GM10266 (cell line): ENCODE measurements at regions not wholly inside any gene's neighbourhood (a gene's known extent, or its start where the extent isn't known, plus 50 kb on each side); places are given as distances from the start of the nearest gene placed in this dataset.
"Not testable (repeated sequence)": the region's sequence is repeated elsewhere in the genome, so short reads cannot be mapped to it uniquely, and the experiment has no call there.

Experiments
- DNase-seq: peaks from one replicate; pipeline ENCODE4 v3.0.0; 2012; ENCODE audit errors: extremely low spot score
- CTCF ChIP-seq: IDR thresholded peaks from 2 replicates; pipeline ENCODE4 v1.5.1; 2012; ENCODE audit warnings: mild to moderate bottlenecking, low read depth; ENCODE audit not compliant: control insufficient read depth, insufficient read depth; ENCODE audit errors: missing control alignments

DNA sequence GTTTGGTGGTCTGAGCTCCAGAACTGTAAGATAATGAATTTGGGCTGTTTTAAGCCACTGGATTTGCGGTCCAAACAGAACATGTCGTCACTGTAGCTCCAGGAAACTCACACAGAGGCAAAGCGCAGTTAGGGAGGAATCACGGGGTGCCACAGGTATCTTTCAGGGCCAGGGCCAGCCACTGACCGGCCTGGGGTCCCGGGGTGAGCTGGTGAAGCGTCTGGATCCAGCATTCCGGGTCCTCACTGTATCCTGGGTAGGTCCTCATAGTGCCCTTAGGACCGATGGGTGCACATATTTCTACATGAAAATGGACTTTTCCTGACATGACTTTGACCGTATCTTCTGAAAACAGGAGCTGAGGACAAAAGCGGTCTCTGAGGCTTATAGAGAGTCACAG, 196.0 kb upstream of the HDAC4 start:
- DNase-seq: no peak
- no peak for TF ChIP-seq CTCF

- DNase-seq: no peak
- no peak for TF ChIP-seq CTCF
Observed at GRCh38 chr2:239596253-239596652, 195.4 kb upstream of the HDAC4 start.

DNA sequence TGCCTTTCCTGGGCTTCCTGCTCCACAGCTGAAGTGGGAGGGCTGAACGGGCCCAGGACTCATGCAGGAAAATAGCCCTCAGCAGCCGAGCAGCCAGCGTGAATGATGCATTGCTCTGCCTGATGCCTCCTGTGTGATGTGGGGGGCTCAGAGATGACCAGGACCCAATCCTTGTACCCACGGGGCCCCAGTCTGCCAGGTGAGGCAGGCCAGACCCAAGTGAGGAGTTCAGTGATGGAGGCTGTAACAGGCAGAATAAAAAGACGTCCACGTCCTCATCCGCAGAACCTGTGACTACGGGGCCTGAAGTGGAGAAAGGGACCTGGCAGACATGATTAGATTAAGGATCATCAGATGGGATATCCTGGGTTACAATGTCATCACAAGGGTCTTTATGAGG, 194.9 kb upstream of the HDAC4 start:
- TF ChIP-seq CTCF: no peak
- no peak for DNase-seq

DNA sequence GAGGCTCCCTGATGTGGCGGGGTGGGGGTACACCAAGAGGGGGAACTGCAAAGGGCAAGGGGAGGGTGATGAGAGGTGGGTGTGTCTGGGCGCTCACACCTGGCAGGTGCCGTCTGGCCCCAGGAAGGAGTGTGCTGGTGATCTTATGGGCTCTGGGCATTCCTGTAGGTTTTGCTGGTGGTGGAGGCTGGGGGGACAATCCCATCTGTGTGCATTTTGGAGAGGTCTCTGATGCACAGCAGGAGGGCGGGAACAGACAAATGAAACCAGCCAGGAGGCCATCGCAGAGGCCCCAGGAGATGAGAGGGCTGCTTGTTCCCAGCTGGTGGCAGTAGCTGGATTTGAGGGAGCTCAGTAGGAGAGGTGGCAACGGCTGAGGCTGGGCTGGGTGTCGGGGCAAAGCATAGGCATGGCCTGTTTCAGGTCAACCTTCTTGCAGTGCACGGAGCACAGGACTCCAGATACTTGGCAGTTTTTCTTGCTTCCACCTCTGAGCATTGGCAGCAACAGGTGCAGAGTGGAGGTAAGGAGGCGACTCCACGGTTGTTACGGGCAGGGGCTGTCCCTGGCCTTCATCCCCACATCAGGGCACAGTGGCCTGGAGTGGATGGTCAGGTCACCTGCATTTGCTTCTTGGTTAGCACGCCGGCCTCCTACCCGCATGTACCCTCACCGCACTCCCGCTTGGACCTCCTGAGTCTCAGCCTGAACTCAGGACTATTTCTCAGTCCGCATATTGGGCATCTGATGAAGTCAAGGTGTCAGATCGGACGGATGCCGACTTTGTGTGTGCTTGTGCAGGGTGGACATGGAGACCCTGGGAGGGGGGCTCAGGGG, 194.2 kb upstream of the HDAC4 start:
- DNase-seq: no peak
- no peak for TF ChIP-seq CTCF

GRCh38 chr2:239594019-239594771, 193.4 kb upstream of the HDAC4 start:
- no peak for TF ChIP-seq CTCF

GRCh38 chr2:239593455-239593854, 192.6 kb upstream of the HDAC4 start:
- no peak for DNase-seq
- no peak for TF ChIP-seq CTCF

More at GRCh38 chr2:239594019-239594771, 193.4 kb upstream of the HDAC4 start:
- DNase-seq: no peak

- not testable (repeated sequence) for DNase-seq
Observed at GRCh38 chr2:239592629-239593290, 191.9 kb upstream of the HDAC4 start.
